SK-N-SH treated with all-trans-retinoic acid at 6 μM for 48 hours (cell line): ENCODE measurements at regions not wholly inside any gene's neighbourhood (a gene's known extent, or its start where the extent isn't known, plus 50 kb on each side); places are given as distances from the start of the nearest gene placed in this dataset.

Source experiments
- ATAC-seq: fragments of 200-7000 bp; cut with Tn5 transposase; 3 replicates; pipeline ENCODE4 v1.9.1; 2020; ENCODE audit warnings: mild to moderate bottlenecking, moderate library complexity
- ARNTL ChIP-seq: fragments of 450-650 bp; formaldehyde crosslinking; IDR thresholded peaks from 2 replicates; pipeline ENCODE4 v1.5.0; 2020; ENCODE audit warnings: low read depth, mild to moderate bottlenecking, moderate library complexity, borderline replicate concordance
- BACH2 ChIP-seq: fragments of 250-450 bp; sonication (Bioruptor Pico); IDR thresholded peaks from 2 replicates; pipeline ENCODE4 v1.9.0; 2021; ENCODE audit warnings: mild to moderate bottlenecking, borderline replicate concordance
- CREB5 ChIP-seq: fragments of 250-450 bp; sonication (Bioruptor Pico); IDR thresholded peaks from 2 replicates; pipeline ENCODE4 v1.5.1; 2020; ENCODE audit warnings: low read depth, mild to moderate bottlenecking, moderate library complexity
- CSDC2 ChIP-seq: fragments of 250-450 bp; sonication (Bioruptor Pico); IDR thresholded peaks from 2 replicates; pipeline ENCODE4 v1.5.0; 2020; ENCODE audit warnings: mild to moderate bottlenecking, moderate library complexity
- CSRNP3 ChIP-seq: fragments of 250-450 bp; sonication (Bioruptor Pico); IDR thresholded peaks from 2 replicates; pipeline ENCODE4 v1.5.1; 2021; ENCODE audit warnings: mild to moderate bottlenecking, moderate library complexity
- ESRRG ChIP-seq: fragments of 250-450 bp; sonication (Bioruptor Pico); IDR thresholded peaks from 2 replicates; pipeline ENCODE4 v1.6.1; 2021; ENCODE audit warnings: mild to moderate bottlenecking
- GLIS3 ChIP-seq: fragments of 250-450 bp; sonication (Bioruptor Pico); IDR thresholded peaks from 2 replicates; pipeline ENCODE4 v1.5.0; 2020; ENCODE audit warnings: mild to moderate bottlenecking, moderate library complexity
- ISL1 ChIP-seq: fragments of 250-450 bp; sonication (Bioruptor Pico); IDR thresholded peaks from 2 replicates; pipeline ENCODE4 v2.1.2; 2022; ENCODE audit warnings: mild to moderate bottlenecking, moderate library complexity
- PATZ1 ChIP-seq: fragments of 250-450 bp; sonication (Bioruptor Pico); IDR thresholded peaks from 2 replicates; pipeline ENCODE4 v1.8.0; 2020; ENCODE audit warnings: mild to moderate bottlenecking, moderate library complexity, borderline replicate concordance
- POU6F1 ChIP-seq: fragments of 250-450 bp; sonication (Bioruptor Pico); IDR thresholded peaks from 2 replicates; pipeline ENCODE4 v1.8.0; 2021; ENCODE audit warnings: low read depth, mild to moderate bottlenecking, moderate library complexity, borderline replicate concordance
- PPARA ChIP-seq: fragments of 250-450 bp; sonication (Bioruptor Pico); IDR thresholded peaks from 2 replicates; pipeline ENCODE4 v1.5.0; 2020; ENCODE audit warnings: mild to moderate bottlenecking, borderline replicate concordance
- RARB ChIP-seq: fragments of 250-450 bp; sonication (Bioruptor Pico); IDR thresholded peaks from 2 replicates; pipeline ENCODE4 v1.8.0; 2021; ENCODE audit warnings: mild to moderate bottlenecking, moderate library complexity
- SNAI2 ChIP-seq: fragments of 250-450 bp; sonication (Bioruptor Pico); IDR thresholded peaks from 2 replicates; pipeline ENCODE4 v1.5.0; 2020; ENCODE audit warnings: mild to moderate bottlenecking, moderate library complexity
- TCF4 ChIP-seq: fragments of 250-450 bp; sonication (Bioruptor Pico); IDR thresholded peaks from 2 replicates; pipeline ENCODE4 v1.8.0; 2021; ENCODE audit warnings: mild to moderate bottlenecking, moderate library complexity, borderline replicate concordance
- TOX ChIP-seq: fragments of 250-450 bp; sonication (Bioruptor Pico); IDR thresholded peaks from 2 replicates; pipeline ENCODE4 v1.8.0; 2021; ENCODE audit warnings: mild to moderate bottlenecking, moderate library complexity, borderline replicate concordance
- TSHZ2 ChIP-seq: fragments of 250-450 bp; sonication (Bioruptor Pico); IDR thresholded peaks from 2 replicates; pipeline ENCODE4 v1.5.0; 2020; ENCODE audit warnings: mild to moderate bottlenecking, moderate library complexity
- ZC3H10 ChIP-seq: fragments of 250-450 bp; sonication (Bioruptor Pico); IDR thresholded peaks from 2 replicates; pipeline ENCODE4 v1.5.1; 2021; ENCODE audit warnings: mild to moderate bottlenecking, moderate library complexity
- ZFP3 ChIP-seq: fragments of 250-450 bp; sonication (Bioruptor Pico); IDR thresholded peaks from 2 replicates; pipeline ENCODE4 v1.5.0; 2020; ENCODE audit warnings: mild to moderate bottlenecking, moderate library complexity
- ZFP30 ChIP-seq: fragments of 450-650 bp; formaldehyde crosslinking; IDR thresholded peaks from 2 replicates; pipeline ENCODE4 v1.5.0; 2022; ENCODE audit warnings: mild to moderate bottlenecking, moderate library complexity
- ZNF565 ChIP-seq: fragments of 450-650 bp; formaldehyde crosslinking; conservative IDR thresholded peaks from 2 replicates; pipeline ENCODE4 v1.5.0; 2020; ENCODE audit warnings: low read depth, mild to moderate bottlenecking, moderate library complexity
- ZNF70 ChIP-seq: fragments of 450-650 bp; formaldehyde crosslinking; IDR thresholded peaks from 2 replicates; pipeline ENCODE4 v1.5.0; 2020; ENCODE audit warnings: mild to moderate bottlenecking, moderate library complexity
- ZNF8 ChIP-seq: fragments of 450-650 bp; formaldehyde crosslinking; IDR thresholded peaks from 2 replicates; pipeline ENCODE4 v1.5.0; 2020; ENCODE audit warnings: mild to moderate bottlenecking, moderate library complexity

DNA sequence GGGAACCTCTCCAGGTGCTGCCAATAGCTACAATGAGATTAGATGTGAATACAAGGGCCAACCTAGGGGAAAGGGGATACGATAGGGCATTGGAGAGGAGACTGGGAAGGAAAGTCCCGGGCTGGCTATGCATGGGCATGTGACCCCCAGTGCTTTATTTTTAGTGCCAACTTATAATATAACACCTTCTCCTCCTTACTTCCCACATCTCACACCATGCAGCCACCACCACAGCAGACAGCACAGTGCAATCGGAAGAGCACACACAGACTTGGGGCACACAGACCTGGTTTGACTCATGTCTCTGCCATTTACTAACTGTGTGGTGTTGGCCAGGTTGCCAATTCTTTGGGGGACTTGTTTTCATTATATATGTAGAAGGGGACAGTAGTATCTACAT, 85.4 kb downstream of the TOMM20 start:
- TF ChIP-seq ZNF8 (CRISPR knock-in tag), result no peak
- TF ChIP-seq ZNF70 (CRISPR knock-in tag), result no peak
- TF ChIP-seq TOX, result no peak
- TF ChIP-seq BACH2 (CRISPR knock-in tag), result no peak
- TF ChIP-seq ZNF565, result no peak
- no peak for TF ChIP-seq CREB5 (CRISPR knock-in tag)
- TF ChIP-seq GLIS3 (CRISPR knock-in tag), result no peak
- no peak for TF ChIP-seq ISL1 (CRISPR knock-in tag)
- TF ChIP-seq TCF4 (CRISPR knock-in tag), result no peak
- TF ChIP-seq ZFP3, result no peak
- TF ChIP-seq CSDC2 (CRISPR knock-in tag), result no peak
- no peak for TF ChIP-seq PPARA (CRISPR knock-in tag)
- no peak for TF ChIP-seq ARNTL (CRISPR knock-in tag)
- no peak for TF ChIP-seq ZC3H10 (CRISPR knock-in tag)
- no peak for TF ChIP-seq ESRRG (CRISPR knock-in tag)

DNA sequence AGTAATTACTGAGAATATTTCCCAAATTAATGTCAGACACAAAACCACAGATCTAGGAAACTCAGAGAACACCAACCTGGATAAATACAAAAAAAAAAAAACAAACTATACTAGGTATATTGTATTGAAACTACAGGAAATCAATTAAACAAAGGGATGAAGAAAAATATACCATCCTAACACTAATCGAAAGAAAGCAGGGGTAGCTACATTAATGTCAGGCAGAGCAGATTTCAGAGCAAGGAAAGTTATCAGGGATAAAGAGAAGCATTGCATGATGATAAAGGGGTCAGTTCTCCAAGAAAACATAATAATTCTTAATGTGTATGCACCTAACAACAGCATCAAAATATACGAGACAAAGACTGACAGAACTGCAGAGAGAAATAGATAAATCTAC, 89.9 kb downstream of the TOMM20 start:
- no peak for TF ChIP-seq ARNTL (CRISPR knock-in tag)
- TF ChIP-seq CSRNP3 (CRISPR knock-in tag), result no peak
- TF ChIP-seq TCF4 (CRISPR knock-in tag), result no peak
- ATAC-seq, result no peak

More for the DNA sequence above, 85.4 kb downstream of the TOMM20 start:
- no peak for ATAC-seq

DNA sequence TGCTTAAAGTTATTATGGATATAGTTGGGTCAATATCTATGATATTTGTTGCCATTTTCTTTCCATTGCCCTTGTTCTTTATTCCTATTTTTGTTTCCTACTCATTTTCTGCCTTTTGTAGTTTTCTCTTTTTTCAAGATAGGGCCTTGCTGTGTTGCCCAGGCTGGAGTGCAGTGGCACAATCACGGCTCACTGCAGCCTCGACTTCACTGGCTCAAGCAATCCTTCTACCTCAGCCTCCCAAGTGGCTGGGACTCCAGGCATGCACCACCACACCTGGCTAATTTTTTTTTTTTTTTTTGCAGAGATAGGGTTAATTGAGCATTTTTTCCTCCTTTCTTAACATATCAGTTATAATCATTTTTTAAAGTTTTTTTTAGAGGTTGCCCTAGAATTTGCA, 92.7 kb downstream of the TOMM20 start:
- TF ChIP-seq CSRNP3 (CRISPR knock-in tag) (no peak), ESRRG (CRISPR knock-in tag) (no peak), ARNTL (CRISPR knock-in tag) (no peak), TCF4 (CRISPR knock-in tag) (no peak), TSHZ2 (CRISPR knock-in tag) (no peak)
- TF ChIP-seq, all 23 proteins: peak for 0
- ATAC-seq, result no peak

DNA sequence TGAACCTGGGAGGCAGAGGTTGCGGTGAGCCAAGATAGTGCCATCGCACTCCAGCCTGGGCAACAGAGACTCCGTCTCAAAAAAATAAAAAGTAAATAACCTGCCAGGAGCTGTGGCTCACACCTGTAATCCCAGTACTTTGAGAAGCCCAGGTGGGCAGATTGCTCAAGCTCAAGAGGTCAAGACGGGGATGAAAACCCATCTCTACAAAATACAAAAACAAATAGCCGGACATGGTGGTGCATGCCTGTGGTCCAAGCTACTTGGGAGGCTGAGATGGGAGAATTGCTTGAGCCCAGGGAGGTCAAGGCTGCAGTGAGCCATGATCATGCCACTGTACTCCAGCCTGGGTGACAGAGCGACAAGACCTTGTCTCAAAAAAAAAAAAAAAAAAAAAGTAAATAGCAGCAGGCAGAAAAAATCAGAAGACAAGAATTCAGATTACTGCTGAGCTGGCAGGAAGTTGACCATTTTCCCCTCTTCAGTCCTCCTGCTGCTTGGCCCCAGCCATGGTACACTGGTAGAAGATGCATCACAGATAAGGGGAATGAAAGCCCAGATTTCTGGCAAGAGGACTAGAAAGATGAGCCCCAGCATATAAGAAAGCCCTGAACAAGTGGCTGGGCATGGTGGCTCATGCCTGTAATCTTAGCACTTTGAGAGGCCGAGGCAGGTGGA, 97.6 kb downstream of the TOMM20 start:
- no peak for ATAC-seq
- TF ChIP-seq ZFP30 (CRISPR knock-in tag) (no peak), GLIS3 (CRISPR knock-in tag) (no peak), CREB5 (CRISPR knock-in tag) (no peak), ZNF565 (no peak), PATZ1 (CRISPR knock-in tag) (no peak), SNAI2 (CRISPR knock-in tag) (no peak), CSDC2 (CRISPR knock-in tag) (no peak), TCF4 (CRISPR knock-in tag) (no peak), ZNF70 (CRISPR knock-in tag) (no peak), TOX (no peak), ISL1 (CRISPR knock-in tag) (no peak), POU6F1 (CRISPR knock-in tag) (no peak), BACH2 (CRISPR knock-in tag) (no peak), RARB (no peak), ZNF8 (CRISPR knock-in tag) (no peak), ZFP3 (no peak)
